ENCODE measurements at regions not wholly inside any gene's neighbourhood (a gene's known extent, or its start where the extent isn't known, plus 50 kb on each side); places are given as distances from the start of the nearest gene placed in this dataset.

DNA sequence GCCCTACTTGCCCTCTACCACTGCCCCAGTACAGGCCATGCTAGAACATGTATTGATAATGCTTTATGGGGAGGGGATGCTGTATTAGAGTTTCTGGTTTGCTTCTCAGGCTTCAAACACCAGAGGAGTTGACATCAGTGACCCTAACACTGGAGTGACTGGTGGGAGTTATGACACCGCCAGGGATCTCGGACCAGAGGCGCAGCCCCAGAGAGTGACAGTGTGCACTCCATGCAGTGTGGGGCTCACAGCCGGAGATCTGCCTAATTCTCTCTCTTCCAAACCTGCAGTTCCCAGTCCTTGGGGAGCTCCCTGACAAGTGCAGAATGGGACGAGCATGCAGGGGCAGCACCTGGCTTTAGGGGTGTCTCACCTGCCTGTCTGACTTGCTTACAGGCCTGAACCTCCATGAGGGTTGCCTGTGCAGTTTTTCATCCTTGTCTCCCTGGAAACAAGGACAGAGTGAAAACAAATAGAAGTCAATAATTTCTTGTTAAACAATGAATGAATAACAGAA, 244.9 kb upstream of the MYT1L start:
- WGBS, 2 experiments (ENCODE audit: extremely low coverage in 2 of 2, insufficient read length in 1 of 2) = no CpG with 5 or more reads among the region's 5 CpGs
- TF ChIP-seq USF2 (IDR thresholded peaks at IDR 0.05; ENCODE audit: low read depth, low read length) = no peak
- TF ChIP-seq BHLHE40 (IDR thresholded peaks at IDR 0.05; ENCODE audit: low read depth, low read length) = no peak
- TF ChIP-seq MAZ (IDR thresholded peaks at IDR 0.05; ENCODE audit: borderline replicate concordance, low read depth, low read length) = no peak
- TF ChIP-seq POLR2A (IDR thresholded peaks at IDR 0.05; ENCODE audit: low read depth, low read length) = no peak
- TF ChIP-seq CEBPB (IDR thresholded peaks at IDR 0.05; ENCODE audit: low read depth, low read length) = no peak
- TF ChIP-seq RCOR1 (IDR thresholded peaks at IDR 0.05; ENCODE audit: insufficient replicate concordance, low read length) = no peak
- no peak for TF ChIP-seq CHD1 (IDR thresholded peaks at IDR 0.05; ENCODE audit: low read depth, low read length)
- TF ChIP-seq, protein P1, sequence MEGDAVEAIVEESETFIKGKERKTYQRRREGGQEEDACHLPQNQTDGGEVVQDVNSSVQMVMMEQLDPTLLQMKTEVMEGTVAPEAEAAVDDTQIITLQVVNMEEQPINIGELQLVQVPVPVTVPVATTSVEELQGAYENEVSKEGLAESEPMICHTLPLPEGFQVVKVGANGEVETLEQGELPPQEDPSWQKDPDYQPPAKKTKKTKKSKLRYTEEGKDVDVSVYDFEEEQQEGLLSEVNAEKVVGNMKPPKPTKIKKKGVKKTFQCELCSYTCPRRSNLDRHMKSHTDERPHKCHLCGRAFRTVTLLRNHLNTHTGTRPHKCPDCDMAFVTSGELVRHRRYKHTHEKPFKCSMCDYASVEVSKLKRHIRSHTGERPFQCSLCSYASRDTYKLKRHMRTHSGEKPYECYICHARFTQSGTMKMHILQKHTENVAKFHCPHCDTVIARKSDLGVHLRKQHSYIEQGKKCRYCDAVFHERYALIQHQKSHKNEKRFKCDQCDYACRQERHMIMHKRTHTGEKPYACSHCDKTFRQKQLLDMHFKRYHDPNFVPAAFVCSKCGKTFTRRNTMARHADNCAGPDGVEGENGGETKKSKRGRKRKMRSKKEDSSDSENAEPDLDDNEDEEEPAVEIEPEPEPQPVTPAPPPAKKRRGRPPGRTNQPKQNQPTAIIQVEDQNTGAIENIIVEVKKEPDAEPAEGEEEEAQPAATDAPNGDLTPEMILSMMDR (conservative IDR thresholded peaks at IDR 0.05; ENCODE audit: low read depth, low read length) = no peak
- no peak for TF ChIP-seq NFE2L2 (IDR thresholded peaks at IDR 0.05; ENCODE audit: low read depth, low read length)
- TF ChIP-seq FOS (IDR thresholded peaks at IDR 0.05; ENCODE audit: low read depth, low read length) = no peak
- TF ChIP-seq MXI1 (IDR thresholded peaks at IDR 0.05; ENCODE audit: borderline replicate concordance, low read depth, low read length) = no peak
- H4K20me1 ChIP-seq (ENCODE audit: insufficient read depth, low read length) = no peaks in the 10 kb centered on the region
- no peak overlapping the region for H3K18ac ChIP-seq (ENCODE audit: low read depth, low read length)
- no peaks in the 10 kb centered on the region for H3K36me3 ChIP-seq (ENCODE audit: control insufficient read depth, insufficient read depth, low read length)
- in situ Hi-C loops (cut with MboI; ENCODE audit: low sequenced_read_pairs) = no loop called here
- H3K56ac ChIP-seq (ENCODE audit: extremely low read depth, insufficient read depth, low read length) = no peak overlapping the region
- H3K9ac ChIP-seq (ENCODE audit: low read depth, low read length) = no peak overlapping the region
- no peak overlapping the region for H3K14ac ChIP-seq (replicated peaks; ENCODE audit: low read depth, low read length)
- dilution Hi-C loops (cut with HindIII; ENCODE audit: low sequenced_read_pairs, unreplicated experiment) = no loop called here
- no peak overlapping the region for H2BK15ac ChIP-seq (ENCODE audit: low read depth, low read length)
- ATAC-seq (ENCODE audit: low read depth) (no peak), DNase-seq (no peak)
- no peaks in the 10 kb centered on the region for H3K27me3 ChIP-seq (ENCODE audit: control insufficient read depth, insufficient read depth, low read length)
- H2AFZ ChIP-seq (replicated peaks; ENCODE audit: low read length, poor library complexity) = no peak overlapping the region
- no peak overlapping the region for H3K4me3 ChIP-seq (ENCODE audit: insufficient read depth, low read depth, low read length)
- no peak overlapping the region for H3K23ac ChIP-seq (ENCODE audit: low read depth, low read length)
- H3K4me2 ChIP-seq (ENCODE audit: low read depth, low read length) = no peak overlapping the region
- no peak overlapping the region for H2BK5ac ChIP-seq (ENCODE audit: low read depth, low read length, poor library complexity, severe bottlenecking)
- CTCF ChIA-PET = no interaction called here
- H3K9me1 ChIP-seq (ENCODE audit: insufficient read depth, low read length) = no peaks in the 10 kb centered on the region
- BruUV-seq (replicated peaks) = no TSS peak
- POLR2A ChIA-PET (ENCODE audit: unreplicated experiment) = no interaction called here
- no peaks in the 10 kb centered on the region for H3K79me1 ChIP-seq (ENCODE audit: low read depth in 1 of 2, low read length in 2 of 2)
- H2BK120ac ChIP-seq (ENCODE audit: low read depth, low read length) = no peak overlapping the region
- no peaks in the 10 kb centered on the region for H3K4me1 ChIP-seq (ENCODE audit: control insufficient read depth, insufficient read depth, low read length)
- H4K91ac ChIP-seq (ENCODE audit: insufficient read depth, low read depth, low read length) = no peak overlapping the region
- no peak overlapping the region for H2AK9ac ChIP-seq (replicated peaks; ENCODE audit: low read depth, low read length, poor library complexity)
- no peak overlapping the region for H2AK5ac ChIP-seq (ENCODE audit: low read depth, low read length)
- no peak overlapping the region for H3K4ac ChIP-seq (ENCODE audit: low read depth, low read length)
- intact Hi-C loops (cut with micrococcal nuclease) = no loop called here
- peaks cover 44% of the 10 kb centered on the region for H3K9me3 ChIP-seq (ENCODE audit: control insufficient read depth, insufficient read depth, low read length)
- no peak overlapping the region for H2BK20ac ChIP-seq (ENCODE audit: low read depth, low read length)
- H3K27ac ChIP-seq (ENCODE audit: insufficient read depth, low read length) = no peak overlapping the region
- no peak overlapping the region for H4K5ac ChIP-seq (ENCODE audit: low read depth, low read length)
- no peak overlapping the region for H4K8ac ChIP-seq (ENCODE audit: low read depth in 2 of 2, low read length in 2 of 2)
